Neuronal stem cell (in vitro differentiated cells): ENCODE measurements at regions not wholly inside any gene's neighbourhood (a gene's known extent, or its start where the extent isn't known, plus 50 kb on each side); places are given as distances from the start of the nearest gene placed in this dataset.

Experiments
- DNase-seq: peaks from one replicate; pipeline ENCODE4 v3.0.0-alpha.2; 2013; ENCODE audit warnings: low spot score
- H2AFZ ChIP-seq: one replicate; pipeline ENCODE4 v1.6.1; 2013; ENCODE audit warnings: mild to moderate bottlenecking, low read length, inconsistent platforms
- H2AK5ac ChIP-seq: 2 replicates; pipeline ENCODE4 v1.6.1; 2013; ENCODE audit warnings: low read depth, mild to moderate bottlenecking, inconsistent platforms, low read length, moderate library complexity, mixed read lengths
- H2BK120ac ChIP-seq: 2 replicates; pipeline ENCODE4 v1.6.1; 2013; ENCODE audit warnings: low read depth, mild to moderate bottlenecking, inconsistent platforms, low read length, moderate library complexity, mixed read lengths
- H2BK12ac ChIP-seq: one replicate; pipeline ENCODE4 v1.6.1; 2013; ENCODE audit warnings: low read length, inconsistent platforms
- H2BK15ac ChIP-seq: 2 replicates; pipeline ENCODE4 v1.6.1; 2013; ENCODE audit warnings: mild to moderate bottlenecking, low read length, inconsistent platforms, mixed read lengths
- H2BK5ac ChIP-seq: one replicate; pipeline ENCODE4 v1.6.1; 2013; ENCODE audit warnings: inconsistent platforms, mild to moderate bottlenecking, low read length, moderate library complexity
- H3K14ac ChIP-seq: one replicate; pipeline ENCODE4 v1.6.1; 2013; ENCODE audit warnings: low read length, inconsistent platforms
- H3K18ac ChIP-seq: 2 replicates; pipeline ENCODE4 v1.6.1; 2013; ENCODE audit warnings: low read length, inconsistent platforms
- H3K23ac ChIP-seq: 2 replicates; pipeline ENCODE4 v1.6.1; 2013; ENCODE audit warnings: low read depth, mild to moderate bottlenecking, mixed read lengths, low read length, inconsistent platforms; ENCODE audit not compliant: poor library complexity
- H3K27ac ChIP-seq: replicated peaks from 3 replicates; pipeline ENCODE4 v1.5.1; 2013; ENCODE audit warnings: low read length, inconsistent platforms
- H3K27me3 ChIP-seq, 3 experiments: 2 replicates each; pipeline ENCODE4 v1.6.1; 2013; ENCODE audit warnings: low read length in 3 of 3, mild to moderate bottlenecking in 2 of 3, inconsistent platforms in 1 of 3, low read depth in 1 of 3, mixed read lengths in 1 of 3, moderate library complexity in 1 of 3; ENCODE audit not compliant: control insufficient read depth in 3 of 3, insufficient read depth in 3 of 3
- H3K36me3 ChIP-seq, 2 donors: replicated peaks in 1 of 2; 2 replicates each; pipeline ENCODE4 v1.6.1; 2013; ENCODE audit warnings: low read length in 2 of 2; ENCODE audit not compliant: control insufficient read depth in 2 of 2, insufficient read depth in 2 of 2
- H3K4ac ChIP-seq: 2 replicates; pipeline ENCODE4 v1.6.1; 2013; ENCODE audit warnings: inconsistent platforms, mild to moderate bottlenecking, low read length, moderate library complexity
- H3K4me1 ChIP-seq, 2 donors: 1 replicate in 1 of 2; 2 replicates in 1 of 2; pipeline ENCODE4 v1.6.1; 2013; ENCODE audit warnings: low read length in 2 of 2, low read depth in 1 of 2; ENCODE audit not compliant: control insufficient read depth in 2 of 2, insufficient read depth in 1 of 2
- H3K4me2 ChIP-seq: one replicate; pipeline ENCODE4 v1.6.1; 2013; ENCODE audit warnings: mild to moderate bottlenecking, low read length, inconsistent platforms; ENCODE audit not compliant: insufficient read depth, poor library complexity, severe bottlenecking
- H3K4me3 ChIP-seq, 2 donors: 2 replicates each; pipeline ENCODE4 v1.5.1; 2013; ENCODE audit warnings: low read length in 2 of 2, mild to moderate bottlenecking in 2 of 2, inconsistent platforms in 1 of 2, moderate library complexity in 1 of 2
- H3K79me1 ChIP-seq: one replicate; pipeline ENCODE4 v1.6.1; 2013; ENCODE audit warnings: low read depth, mild to moderate bottlenecking, inconsistent platforms, low read length, moderate library complexity
- H3K9ac ChIP-seq: one replicate; pipeline ENCODE4 v1.6.1; 2013; ENCODE audit warnings: mild to moderate bottlenecking, low read depth, low read length, inconsistent platforms; ENCODE audit not compliant: poor library complexity
- H3K9me3 ChIP-seq, 2 donors: replicated peaks in 1 of 2; 2 replicates each; pipeline versions ENCODE3 to v1.6.1; 2013; ENCODE audit warnings: low read length in 2 of 2, mild to moderate bottlenecking in 2 of 2, inconsistent platforms in 1 of 2, low read depth in 1 of 2, mixed read lengths in 1 of 2, moderate library complexity in 1 of 2; ENCODE audit not compliant: control insufficient read depth in 2 of 2, insufficient read depth in 1 of 2
- H4K8ac ChIP-seq: one replicate; pipeline ENCODE4 v1.6.1; 2013; ENCODE audit warnings: low read depth, mild to moderate bottlenecking, inconsistent platforms, low read length, moderate library complexity
- H4K91ac ChIP-seq: one replicate; pipeline ENCODE4 v1.6.1; 2013; ENCODE audit warnings: low read length, low read depth, mild to moderate bottlenecking, inconsistent platforms; ENCODE audit not compliant: poor library complexity
- WGBS, 2 donors: extraction: QIAGEN DNeasy Blood & Tissue Kit; methylation state at CpG; one replicate each; pipeline ENCODE4 v1.1.7; 2013; ENCODE audit warnings: missing lambda C conversion rate in 2 of 2, mixed read lengths in 1 of 2; ENCODE audit not compliant: insufficient read length in 2 of 2, insufficient replicate concordance in 1 of 2; ENCODE audit errors: extremely low coverage in 2 of 2; 5-methylcytosine and 5-hydroxymethylcytosine counted together

DNA sequence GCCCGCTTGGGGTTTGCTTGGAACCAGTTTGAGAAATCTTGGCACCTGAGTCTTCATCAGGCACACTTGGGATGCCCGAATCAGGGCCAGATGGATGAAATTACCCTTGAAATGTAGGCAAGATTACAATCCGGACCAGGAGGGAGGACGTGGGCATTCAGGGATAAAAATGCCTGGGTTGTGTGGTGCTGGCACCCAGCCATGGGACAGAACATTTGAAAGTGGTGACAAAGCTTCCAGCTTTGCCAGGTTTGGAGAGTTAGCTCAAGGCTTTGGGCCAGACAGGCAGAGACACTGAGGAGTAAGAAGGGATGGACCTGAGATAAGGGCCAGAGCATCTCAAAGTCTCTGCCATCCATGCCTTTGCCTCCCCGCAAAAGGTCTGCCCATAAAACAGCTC lies 182.2 kb downstream of the TTC32 start:
- H3K4ac ChIP-seq: no peak overlapping the region
- DNase-seq: no peak
- H2BK5ac ChIP-seq: no peak overlapping the region
- H3K4me2 ChIP-seq: no peak overlapping the region
- H3K23ac ChIP-seq: no peak overlapping the region
- H3K4me1 ChIP-seq: no peaks in the 10 kb centered on the region
- H3K18ac ChIP-seq: no peak overlapping the region
- WGBS, 2 donors: no CpG with 5 or more reads among the region's 5 CpGs
- H3K14ac ChIP-seq: no peak overlapping the region
- no peak overlapping the region for H2AK5ac ChIP-seq
- no peak overlapping the region for H4K8ac ChIP-seq
- H2BK120ac ChIP-seq: no peak overlapping the region
- H3K9me3 ChIP-seq: no peaks in the 10 kb centered on the region
- no peak overlapping the region for H2BK15ac ChIP-seq
- H3K4me3 ChIP-seq: no peak overlapping the region
- H3K36me3 ChIP-seq: no peaks in the 10 kb centered on the region
- no peaks in the 10 kb centered on the region for H3K27me3 ChIP-seq
- no peaks in the 10 kb centered on the region for H3K79me1 ChIP-seq
- no peak overlapping the region for H4K91ac ChIP-seq
- H3K9ac ChIP-seq: no peak overlapping the region
- H2BK12ac ChIP-seq: no peak overlapping the region
- H3K27ac ChIP-seq: no peak overlapping the region
- H2AFZ ChIP-seq: no peak overlapping the region

DNA sequence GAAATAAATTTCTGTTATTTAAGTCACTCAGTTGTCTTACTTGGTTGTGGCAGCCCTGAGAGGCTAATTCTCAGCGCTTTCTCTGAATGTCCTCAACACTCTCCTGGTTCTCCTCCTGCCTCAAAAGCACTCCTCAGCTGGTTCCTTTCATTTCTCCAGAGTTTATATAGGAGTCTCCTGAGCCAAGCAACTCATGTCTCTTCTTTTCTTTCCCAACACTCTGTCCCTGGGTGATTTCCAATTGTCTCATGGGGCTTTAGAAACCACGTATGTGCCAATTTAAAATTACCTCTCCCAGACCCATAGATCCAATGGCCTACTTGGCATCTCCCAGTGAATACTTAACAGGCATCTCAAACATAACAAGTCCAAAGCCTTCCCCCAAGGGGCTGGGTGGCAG lies 184.3 kb downstream of the TTC32 start:
- Histone ChIP-seq H3K36me3 (no peaks in the 10 kb centered on the region), H2BK120ac (no peak overlapping the region), H2AK5ac (no peak overlapping the region), H2AFZ (no peak overlapping the region), H2BK12ac (no peak overlapping the region), H3K27me3 (no peaks in the 10 kb centered on the region), H3K4ac (no peak overlapping the region), H3K4me1 (no peaks in the 10 kb centered on the region), H2BK5ac (no peak overlapping the region), H3K9ac (no peak overlapping the region), H4K91ac (no peak overlapping the region), H3K79me1 (no peaks in the 10 kb centered on the region), H3K4me3 (no peak overlapping the region), H3K27ac (no peak overlapping the region), H4K8ac (no peak overlapping the region), H3K23ac (no peak overlapping the region), H3K14ac (no peak overlapping the region), H3K18ac (no peak overlapping the region), H2BK15ac (no peak overlapping the region), H3K4me2 (no peak overlapping the region), H3K9me3 (peaks cover 0 to 2% of the 10 kb centered on the region in 2 donors)
- no peak for DNase-seq
- no CpG with 5 or more reads among the region's 2 CpGs for WGBS, 2 donors

DNA sequence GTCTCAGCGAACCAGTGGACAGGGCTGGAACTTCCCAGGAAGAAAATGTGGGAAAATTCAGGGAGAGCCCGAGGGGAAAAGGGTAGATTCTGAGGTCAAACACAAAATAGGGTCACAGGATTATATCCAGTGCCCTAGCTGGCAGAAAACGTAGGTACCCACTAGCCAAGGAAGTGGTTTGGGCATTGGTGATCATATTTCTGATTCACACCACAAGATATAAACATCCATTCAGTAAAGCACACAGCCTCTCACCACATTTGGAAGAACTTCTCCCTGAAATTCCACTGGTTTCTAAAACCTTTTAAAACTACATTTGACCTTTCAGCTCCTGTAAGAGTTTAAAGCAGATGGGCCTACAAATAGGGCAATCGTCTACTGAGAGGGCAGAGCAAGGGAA lies 186.9 kb downstream of the TTC32 start:
- Histone ChIP-seq H3K36me3 (no peaks in the 10 kb centered on the region), H2BK12ac (no peak overlapping the region), H3K4me3 (no peak overlapping the region), H2BK5ac (no peak overlapping the region), H4K8ac (no peak overlapping the region), H3K23ac (no peak overlapping the region), H3K4me2 (no peak overlapping the region), H2AFZ (no peak overlapping the region), H3K14ac (no peak overlapping the region), H3K27ac (no peak overlapping the region), H3K18ac (no peak overlapping the region), H4K91ac (no peak overlapping the region), H2AK5ac (no peak overlapping the region), H3K4me1 (peaks cover 0 to 3% of the 10 kb centered on the region in 2 donors), H2BK15ac (no peak overlapping the region), H3K9ac (no peak overlapping the region), H3K9me3 (peaks cover 0 to 3% of the 10 kb centered on the region in 2 donors), H3K4ac (no peak overlapping the region), H2BK120ac (no peak overlapping the region), H3K79me1 (no peaks in the 10 kb centered on the region), H3K27me3 (no peaks in the 10 kb centered on the region)
- DNase-seq: no peak
- no CpG with 5 or more reads among the region's 4 CpGs for WGBS, 2 donors

DNA sequence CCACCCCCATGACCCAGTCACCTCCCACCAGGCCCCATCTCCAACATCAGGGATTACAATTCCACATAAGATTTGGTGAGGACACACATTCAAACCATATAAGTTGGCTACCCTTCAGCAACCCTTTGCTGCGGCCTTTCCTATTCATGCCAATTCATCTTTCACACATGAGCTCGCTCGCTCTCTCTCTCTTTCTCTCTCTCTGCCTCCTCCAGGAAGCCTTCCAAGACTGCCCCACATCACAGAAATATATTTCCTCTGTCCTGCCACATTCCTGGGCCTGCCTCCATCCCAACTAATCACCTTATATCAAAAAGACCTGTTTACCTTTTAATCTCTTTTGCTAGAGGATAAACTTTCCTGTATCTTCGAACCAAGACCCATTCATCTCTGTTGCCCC lies 188.9 kb downstream of the TTC32 start:
- no peaks in the 10 kb centered on the region for H3K79me1 ChIP-seq
- no peak overlapping the region for H2BK15ac ChIP-seq
- no peak overlapping the region for H4K91ac ChIP-seq
- H2AFZ ChIP-seq: no peak overlapping the region
- no peak overlapping the region for H3K9ac ChIP-seq
- H4K8ac ChIP-seq: no peak overlapping the region
- H3K14ac ChIP-seq: no peak overlapping the region
- no peaks in the 10 kb centered on the region for H3K27me3 ChIP-seq
- H3K36me3 ChIP-seq: no peaks in the 10 kb centered on the region
- DNase-seq: no peak
- H2BK120ac ChIP-seq: no peak overlapping the region
- H3K4me3 ChIP-seq: no peak overlapping the region
- no peak overlapping the region for H2BK5ac ChIP-seq
- H2BK12ac ChIP-seq: no peak overlapping the region
- H3K23ac ChIP-seq: no peak overlapping the region
- no peak overlapping the region for H2AK5ac ChIP-seq
- no peak overlapping the region for H3K27ac ChIP-seq
- WGBS, 2 donors: no CpG with 5 or more reads among the region's 4 CpGs
- H3K18ac ChIP-seq: no peak overlapping the region
- H3K9me3 ChIP-seq: peaks cover 0 to 3% of the 10 kb centered on the region in 2 donors
- no peak overlapping the region for H3K4me2 ChIP-seq
- H3K4ac ChIP-seq: no peak overlapping the region
- H3K4me1 ChIP-seq: peaks cover 0 to 3% of the 10 kb centered on the region in 2 donors
